ENCODE measurements at regions not wholly inside any gene's neighbourhood (a gene's known extent, or its start where the extent isn't known, plus 50 kb on each side); places are given as distances from the start of the nearest gene placed in this dataset.

GRCh38 chr2:217725409-217725808, 277.4 kb downstream of the TNS1 start:
- no peak for TF ChIP-seq CTCF (IDR thresholded peaks at IDR 0.05)
- TF ChIP-seq POLR2A (IDR thresholded peaks at IDR 0.05) = no peak
